ENCODE measurements at regions not wholly inside any gene's neighbourhood (a gene's known extent, or its start where the extent isn't known, plus 50 kb on each side); places are given as distances from the start of the nearest gene placed in this dataset.

- Histone ChIP-seq H3K27ac (ENCODE audit: insufficient read length, low read depth, low read length) (no peak overlapping the region), H3T11ph (ENCODE audit: low read length) (no peak overlapping the region), H2AK5ac (ENCODE audit: insufficient read length, low read length) (no peak overlapping the region), H4K20me1 (ENCODE audit: control insufficient read depth, insufficient read depth, insufficient read length) (no peaks in the 10 kb centered on the region), H3K23me2 (ENCODE audit: insufficient read length, low read depth, low read length, poor library complexity, severe bottlenecking) (no peaks in the 10 kb centered on the region), H3K9me3 (ENCODE audit: control insufficient read depth, low read depth, low read length) (peaks cover 14% of the 10 kb centered on the region), H3K27me3 (ENCODE audit: insufficient read depth, low read length) (no peaks in the 10 kb centered on the region), H3K9ac (ENCODE audit: extremely low read depth, insufficient read length, low read length) (no peak overlapping the region), H2BK120ac (ENCODE audit: low read depth, low read length, poor library complexity, severe bottlenecking) (no peak overlapping the region), H2BK5ac (ENCODE audit: insufficient read length, low read length) (no peak overlapping the region), H3K4ac (ENCODE audit: low read depth, low read length) (no peak overlapping the region), H3K4me1 (ENCODE audit: insufficient read depth, low read length) (no peaks in the 10 kb centered on the region), H4K5ac (ENCODE audit: insufficient read length, low read depth, low read length) (no peak overlapping the region), H3K14ac (ENCODE audit: insufficient read depth, low read length) (no peak overlapping the region), H2BK20ac (ENCODE audit: low read depth, low read length, poor library complexity, severe bottlenecking) (no peak overlapping the region), H3K23ac (ENCODE audit: insufficient read length, low read depth, low read length) (no peak overlapping the region), H4K8ac (replicated peaks; ENCODE audit: insufficient read length, low read depth, low read length) (no peak overlapping the region), H4K91ac (ENCODE audit: insufficient read length, low read depth, low read length) (no peak overlapping the region), H2AFZ (ENCODE audit: low read length) (no peak overlapping the region), H3K4me2 (ENCODE audit: insufficient read depth, insufficient read length, low read length) (no peak overlapping the region), H2BK12ac (ENCODE audit: insufficient read length, low read depth, low read length) (no peak overlapping the region), H3K79me2 (ENCODE audit: insufficient read depth, low read length) (no peaks in the 10 kb centered on the region), H2BK15ac (ENCODE audit: low read depth, low read length) (no peak overlapping the region), H3K79me1 (ENCODE audit: insufficient read depth, low read depth, low read length, poor library complexity, severe bottlenecking) (no peaks in the 10 kb centered on the region), H3K56ac (ENCODE audit: insufficient read length, low read depth, low read length) (no peak overlapping the region), H3K18ac (ENCODE audit: insufficient read length, low read depth, low read length) (no peak overlapping the region)
- H3K4me3 Mint-ChIP-seq: no peak overlapping the region
- H3K36me3 Mint-ChIP-seq (ENCODE audit: insufficient read depth in 1 of 3, low read depth in 3 of 3): peaks cover 7 to 14% (median 9%) of the 10 kb centered on the region in 3 experiments
- no peak for TF ChIP-seq CTCF (conservative IDR thresholded peaks at IDR 0.05)
- H3K4me1 Mint-ChIP-seq: peaks cover 5 to 7% of the 10 kb centered on the region in 2 experiments; a peak in 3 of 4 replicates
- H3K27ac Mint-ChIP-seq: no peak overlapping the region
- DNase-seq: no peak
- H3K9me3 Mint-ChIP-seq: peaks cover 23 to 26% of the 10 kb centered on the region in 2 experiments
- WGBS (ENCODE audit: extremely low coverage, insufficient read length, low lambda C conversion rate): no CpG with 5 or more reads among the region's 3 CpGs
- no peaks in the 10 kb centered on the region for H3K27me3 Mint-ChIP-seq (ENCODE audit: low read depth)
These were observed 115.6 kb downstream of the TXNL1 start for GRCh38 chr18:56522816-56523215.
